K562 (cell line): ENCODE measurements at regions not wholly inside any gene's neighbourhood (a gene's known extent, or its start where the extent isn't known, plus 50 kb on each side); places are given as distances from the start of the nearest gene placed in this dataset.

Source experiments
- ATAC-seq: fragments of 200-7000 bp; cut with Tn5 transposase; 3 replicates; pipeline ENCODE4 v1.9.1; 2020; ENCODE audit warnings: moderate library complexity
- BruUV-seq: library from RNA; stranded (reverse); fragments of 400-500 nt; replicated peaks from 2 replicates; lab custom pipeline; 2021; lab: Mats Ljungman, UMichigan
- CTCF ChIA-PET: fragments of 300-600 bp; formaldehyde crosslinking; extraction: SDS; loops from one replicate; lab custom pipeline; 2021; ENCODE audit warnings: low intra/inter-chr PET ratio; lab: Yijun Ruan, JAX
- POLR2A ChIA-PET: fragments of 300-600, 350-650 bp; sonication (Branson Sonifier 250); formaldehyde crosslinking; extraction: SDS; loops from one replicate; lab custom pipeline; 2021; ENCODE audit warnings: antibody characterized with exemption, inconsistent platforms; lab: Yijun Ruan, JAX
- DNase-seq, 4 experiments: peaks; one replicate each; pipeline versions ENCODE4 v3.0.0 to v3.0.0-alpha.2; 2011 to 2018; ENCODE audit warnings: low spot score in 3 of 4, mixed read lengths in 3 of 4; ENCODE audit errors: extremely low read depth in 1 of 4
- FAIRE-seq: peaks from 2 replicates; lab custom pipeline; 2011; peaks lifted over from hg19 to GRCh38; lab: Jason Lieb, UNC
- H2AFZ ChIP-seq: 2 replicates; pipeline ENCODE4 v1.6.0; 2011; ENCODE audit warnings: low read depth, low read length, control low read depth, inconsistent platforms
- H3K27ac ChIP-seq: fragments of 200-600 bp; 3 replicates; pipeline ENCODE4 v1.8.0; 2011; ENCODE audit warnings: low read depth, mild to moderate bottlenecking, control low read depth, inconsistent platforms, low read length, moderate library complexity, mixed read lengths; ENCODE audit errors: extremely low read depth
- H3K27me3 ChIP-seq, 2 experiments: fragments of 300-600 bp in 1 of 2; 2 replicates in 1 of 2; 3 replicates in 1 of 2; pipeline versions ENCODE4 v1.6.0 to v1.8.0; 2011; ENCODE audit warnings: inconsistent platforms in 2 of 2, low read length in 2 of 2, mild to moderate bottlenecking in 1 of 2, mixed read lengths in 1 of 2, moderate library complexity in 1 of 2; ENCODE audit not compliant: control insufficient read depth in 2 of 2, insufficient read depth in 2 of 2
- H3K36me3 ChIP-seq: fragments of 300-600 bp; 3 replicates; pipeline ENCODE4 v1.8.0; 2011; ENCODE audit warnings: mild to moderate bottlenecking, low read length, inconsistent platforms; ENCODE audit not compliant: control insufficient read depth, insufficient read depth
- H3K4me1 ChIP-seq, 2 experiments: fragments of 200-600 bp in 1 of 2; replicated peaks in 1 of 2; 2 replicates in 1 of 2; 3 replicates in 1 of 2; pipeline versions ENCODE4 v1.5.1 to v1.8.0; 2011; ENCODE audit warnings: inconsistent platforms in 2 of 2, low read length in 2 of 2, mild to moderate bottlenecking in 1 of 2, mixed read lengths in 1 of 2, moderate library complexity in 1 of 2; ENCODE audit not compliant: control insufficient read depth in 2 of 2, insufficient read depth in 2 of 2
- H3K4me2 ChIP-seq: 2 replicates; pipeline ENCODE4 v1.6.1; 2011; ENCODE audit warnings: low read length, control low read depth, inconsistent platforms, mixed read lengths; ENCODE audit not compliant: insufficient read depth
- H3K4me3 ChIP-seq: fragments of 200-600 bp; sonication (generic), shearing (Covaris generic); 2 replicates; pipeline ENCODE4 v1.5.1; 2016; ENCODE audit warnings: control low read depth, inconsistent platforms
- H3K79me2 ChIP-seq: fragments of 200-600 bp; 3 replicates; pipeline ENCODE4 v1.8.0; 2011; ENCODE audit warnings: low read length, inconsistent platforms; ENCODE audit not compliant: control insufficient read depth, insufficient read depth
- H3K9ac ChIP-seq, 2 experiments: 2 replicates each; pipeline versions ENCODE4 v1.6.0 to v1.6.1; 2011; ENCODE audit warnings: low read depth in 2 of 2, low read length in 2 of 2, control low read depth in 1 of 2, inconsistent platforms in 1 of 2, mild to moderate bottlenecking in 1 of 2, mixed read lengths in 1 of 2; ENCODE audit not compliant: insufficient read depth in 1 of 2
- H3K9me1 ChIP-seq: one replicate; pipeline ENCODE4 v1.6.0; 2011; ENCODE audit warnings: inconsistent platforms, mild to moderate bottlenecking, low read length, moderate library complexity; ENCODE audit not compliant: control insufficient read depth, insufficient read depth
- H3K9me3 ChIP-seq: replicated peaks from 2 replicates; pipeline ENCODE4 v1.5.1; 2011; ENCODE audit warnings: low read depth, low read length, inconsistent platforms; ENCODE audit not compliant: control insufficient read depth, insufficient read depth
- H4K20me1 ChIP-seq: replicated peaks from 2 replicates; pipeline ENCODE4 v1.6.1; 2011; ENCODE audit warnings: low read length, inconsistent platforms, mixed read lengths; ENCODE audit not compliant: control insufficient read depth, insufficient read depth
- EZH2 ChIP-seq: IDR thresholded peaks from 2 replicates; pipeline ENCODE4 v1.6.1; 2012; ENCODE audit warnings: low read depth, mild to moderate bottlenecking, inconsistent platforms, low read length, borderline replicate concordance
- FOSL1 ChIP-seq: fragments of 200-800 bp; sonication (Bioruptor generic); conservative IDR thresholded peaks from 2 replicates; pipeline ENCODE4 v1.6.1; 2016; ENCODE audit warnings: missing genetic modification characterization, missing compliant biosample characterization
- NELFE ChIP-seq: IDR thresholded peaks from 2 replicates; pipeline ENCODE4 v1.6.1; 2011; ENCODE audit warnings: mild to moderate bottlenecking; ENCODE audit not compliant: insufficient read depth, insufficient read length
- PATZ1 ChIP-seq: fragments of 250-450 bp; sonication (Bioruptor Pico); IDR thresholded peaks from 2 replicates; pipeline ENCODE4 v1.5.0; 2020; ENCODE audit warnings: mild to moderate bottlenecking, borderline replicate concordance
- POLR2AphosphoS2 ChIP-seq: IDR thresholded peaks from 2 replicates; pipeline ENCODE4 v1.6.1; 2012; ENCODE audit warnings: low read length, improper control_type of control experiment
- SLC30A9 ChIP-seq: fragments of 250-450 bp; sonication (Bioruptor Pico); IDR thresholded peaks from 2 replicates; pipeline ENCODE4 v1.8.0; 2022; ENCODE audit warnings: mild to moderate bottlenecking, moderate library complexity
- TFE3 ChIP-seq: fragments of 450-650 bp; formaldehyde crosslinking; IDR thresholded peaks from 2 replicates; pipeline ENCODE4 v1.4.0; 2020; ENCODE audit warnings: mild to moderate bottlenecking, mixed read lengths
- ZBTB33 ChIP-seq: sonication (generic); formaldehyde crosslinking; IDR thresholded peaks from 2 replicates; pipeline ENCODE4 v1.8.1; 2023; ENCODE audit warnings: mild to moderate bottlenecking, missing genetic modification reagents
- ZNF133 ChIP-seq: fragments of 250-450 bp; sonication (Bioruptor Pico); IDR thresholded peaks from 2 replicates; pipeline ENCODE4 v1.4.0; 2020; ENCODE audit warnings: mild to moderate bottlenecking
- WGBS: fragments of 100-300 bp; shearing (Covaris generic); methylation state at CpG from one replicate; pipeline ENCODE4 v1.1.6; 2016; ENCODE audit warnings: low coverage, mixed read lengths; ENCODE audit not compliant: insufficient coverage; ENCODE audit errors: missing lambda C conversion rate; 5-methylcytosine and 5-hydroxymethylcytosine counted together
- in situ Hi-C: fragments of 300-500 bp; cut with MboI; formaldehyde crosslinking; loops from 4 replicates; pipeline ENCODE4 v1.15.0; 2018; ENCODE audit warnings: inconsistent platforms, mixed read lengths
- intact Hi-C: fragments of 100-400 bp; cut with micrococcal nuclease; formaldehyde crosslinking; loops from 2 replicates; pipeline ENCODE4 v1.14.2; 2022
- TF ChIP-seq, protein P1 (sequence below): fragments of 250-450 bp; sonication (Bioruptor Pico); IDR thresholded peaks from 2 replicates; pipeline ENCODE4 v1.4.0; 2020
- TF ChIP-seq, protein P2 (sequence below): fragments of 250-450 bp; sonication (Bioruptor Pico); IDR thresholded peaks from 2 replicates; pipeline ENCODE4 v1.9.0; 2021; ENCODE audit warnings: mild to moderate bottlenecking

DNA sequence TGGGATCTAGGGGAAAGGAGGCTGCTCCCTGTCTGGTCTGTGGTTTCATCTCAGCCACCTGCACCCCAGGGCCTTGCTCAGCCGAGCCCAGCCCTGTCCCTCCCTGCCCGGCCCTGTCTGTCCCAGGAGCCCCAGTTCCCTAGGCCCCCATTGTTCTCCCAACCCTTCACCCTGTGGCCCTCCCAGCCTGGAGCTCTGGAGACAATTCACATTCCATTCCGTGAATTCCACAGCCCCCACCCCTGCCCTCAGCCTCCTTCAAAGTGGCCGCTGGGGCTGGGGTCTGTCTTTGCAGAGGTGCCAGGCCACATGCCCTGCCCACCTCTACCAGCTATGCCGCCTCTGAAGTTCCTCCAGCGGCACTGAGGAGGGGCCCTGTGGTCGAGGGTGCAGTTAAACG, 77.9 kb upstream of the WNT11 start:
- ChIA-PET CTCF (no interaction called here), POLR2A (interaction anchor here (1.1 to 1.2 kb wide), 2 partner anchors 10 to 14 kb away, joined by 3 to 4 read pairs; no protein-coding TSS in a partner anchor)
- intact Hi-C loops (no loop called here), in situ Hi-C loops (no loop called here)
- FAIRE-seq: no peak
- Histone ChIP-seq H3K9me1 (no peaks in the 10 kb centered on the region), H3K9ac (peak overlapping the region in 1 of 2 experiments; percentile 1; a peak in 1 of 4 replicates), H3K36me3 (no peaks in the 10 kb centered on the region), H3K4me2 (no peak overlapping the region), H3K9me3 (no peaks in the 10 kb centered on the region), H3K79me2 (no peaks in the 10 kb centered on the region), H2AFZ (no peak overlapping the region), H3K27ac (no peak overlapping the region), H3K4me3 (no peak overlapping the region), H3K4me1 (peaks cover 0 to 11% of the 10 kb centered on the region in 2 experiments; a peak in 2 of 5 replicates), H3K27me3 (peaks cover 38 to 89% of the 10 kb centered on the region in 2 experiments; a peak in 4 of 5 replicates), H4K20me1 (peaks cover 13% of the 10 kb centered on the region; the same call in 1 of the 2 replicates)
- WGBS: 1% methylated on average over 8 of the region's 8 CpGs
- no TSS peak for BruUV-seq
- DNase-seq: no peak
- ATAC-seq: no peak
- TF ChIP-seq TFE3: no peak
- TF ChIP-seq, protein P1, sequence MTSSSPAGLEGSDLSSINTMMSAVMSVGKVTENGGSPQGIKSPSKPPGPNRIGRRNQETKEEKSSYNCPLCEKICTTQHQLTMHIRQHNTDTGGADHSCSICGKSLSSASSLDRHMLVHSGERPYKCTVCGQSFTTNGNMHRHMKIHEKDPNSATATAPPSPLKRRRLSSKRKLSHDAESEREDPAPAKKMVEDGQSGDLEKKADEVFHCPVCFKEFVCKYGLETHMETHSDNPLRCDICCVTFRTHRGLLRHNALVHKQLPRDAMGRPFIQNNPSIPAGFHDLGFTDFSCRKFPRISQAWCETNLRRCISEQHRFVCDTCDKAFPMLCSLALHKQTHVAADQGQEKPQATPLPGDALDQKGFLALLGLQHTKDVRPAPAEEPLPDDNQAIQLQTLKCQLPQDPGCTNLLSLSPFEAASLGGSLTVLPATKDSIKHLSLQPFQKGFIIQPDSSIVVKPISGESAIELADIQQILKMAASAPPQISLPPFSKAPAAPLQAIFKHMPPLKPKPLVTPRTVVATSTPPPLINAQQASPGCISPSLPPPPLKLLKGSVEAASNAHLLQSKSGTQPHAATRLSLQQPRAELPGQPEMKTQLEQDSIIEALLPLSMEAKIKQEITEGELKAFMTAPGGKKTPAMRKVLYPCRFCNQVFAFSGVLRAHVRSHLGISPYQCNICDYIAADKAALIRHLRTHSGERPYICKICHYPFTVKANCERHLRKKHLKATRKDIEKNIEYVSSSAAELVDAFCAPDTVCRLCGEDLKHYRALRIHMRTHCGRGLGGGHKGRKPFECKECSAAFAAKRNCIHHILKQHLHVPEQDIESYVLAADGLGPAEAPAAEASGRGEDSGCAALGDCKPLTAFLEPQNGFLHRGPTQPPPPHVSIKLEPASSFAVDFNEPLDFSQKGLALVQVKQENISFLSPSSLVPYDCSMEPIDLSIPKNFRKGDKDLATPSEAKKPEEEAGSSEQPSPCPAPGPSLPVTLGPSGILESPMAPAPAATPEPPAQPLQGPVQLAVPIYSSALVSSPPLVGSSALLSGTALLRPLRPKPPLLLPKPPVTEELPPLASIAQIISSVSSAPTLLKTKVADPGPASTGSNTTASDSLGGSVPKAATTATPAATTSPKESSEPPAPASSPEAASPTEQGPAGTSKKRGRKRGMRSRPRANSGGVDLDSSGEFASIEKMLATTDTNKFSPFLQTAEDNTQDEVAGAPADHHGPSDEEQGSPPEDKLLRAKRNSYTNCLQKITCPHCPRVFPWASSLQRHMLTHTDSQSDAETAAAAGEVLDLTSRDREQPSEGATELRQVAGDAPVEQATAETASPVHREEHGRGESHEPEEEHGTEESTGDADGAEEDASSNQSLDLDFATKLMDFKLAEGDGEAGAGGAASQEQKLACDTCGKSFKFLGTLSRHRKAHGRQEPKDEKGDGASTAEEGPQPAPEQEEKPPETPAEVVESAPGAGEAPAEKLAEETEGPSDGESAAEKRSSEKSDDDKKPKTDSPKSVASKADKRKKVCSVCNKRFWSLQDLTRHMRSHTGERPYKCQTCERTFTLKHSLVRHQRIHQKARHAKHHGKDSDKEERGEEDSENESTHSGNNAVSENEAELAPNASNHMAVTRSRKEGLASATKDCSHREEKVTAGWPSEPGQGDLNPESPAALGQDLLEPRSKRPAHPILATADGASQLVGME (CRISPR knock-in tag): no peak
- TF ChIP-seq EZH2: no peak
- no peak for TF ChIP-seq POLR2AphosphoS2
- no peak for TF ChIP-seq SLC30A9 (CRISPR knock-in tag)
- no peak for TF ChIP-seq FOSL1 (tag)
- no peak for TF ChIP-seq ZBTB33 (CRISPR knock-in tag)
- TF ChIP-seq NELFE: no peak
- TF ChIP-seq, protein P2, sequence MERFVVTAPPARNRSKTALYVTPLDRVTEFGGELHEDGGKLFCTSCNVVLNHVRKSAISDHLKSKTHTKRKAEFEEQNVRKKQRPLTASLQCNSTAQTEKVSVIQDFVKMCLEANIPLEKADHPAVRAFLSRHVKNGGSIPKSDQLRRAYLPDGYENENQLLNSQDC: no peak
- no peak for TF ChIP-seq PATZ1 (CRISPR knock-in tag)
- no peak for TF ChIP-seq ZNF133 (CRISPR knock-in tag)
